PC-9 (cell line): ENCODE measurements at regions not wholly inside any gene's neighbourhood (a gene's known extent, or its start where the extent isn't known, plus 50 kb on each side); places are given as distances from the start of the nearest gene placed in this dataset.

Source experiments
- BruUV-seq: library from RNA; stranded (reverse); fragments of 400-500 nt; replicated peaks from 2 replicates; lab custom pipeline; 2021; lab: Mats Ljungman, UMichigan
- CTCF ChIA-PET: fragments of 300-600 bp; sonication (Branson Sonifier 250); formaldehyde crosslinking; loops from one replicate; lab custom pipeline; 2022; ENCODE audit warnings: antibody characterized with exemption; lab: Charles Lee
- POLR2A ChIA-PET: fragments of 300-600 bp; sonication (Branson Sonifier 250); formaldehyde crosslinking; loops from one replicate; lab custom pipeline; 2022; ENCODE audit warnings: antibody characterized with exemption; ENCODE audit not compliant: unreplicated experiment; lab: Charles Lee
- DNase-seq, 2 experiments: peaks; one replicate each; pipeline versions ENCODE4 v3.0.0 to v3.0.0-alpha.2; 2015 to 2022; ENCODE audit warnings: mixed read lengths in 1 of 2
- H2AFZ ChIP-seq: fragments of 200-600 bp; sonication (generic); 2 replicates; pipeline ENCODE4 v1.8.1; 2017; ENCODE audit warnings: antibody characterized with exemption
- H3F3A ChIP-seq: fragments of 200-600 bp; sonication (generic); 2 replicates; pipeline ENCODE4 v1.8.1; 2017; ENCODE audit warnings: antibody characterized with exemption, mild to moderate bottlenecking, low read depth; ENCODE audit not compliant: insufficient read depth
- H3K27ac ChIP-seq: fragments of 200-600 bp; sonication (generic); 2 replicates; pipeline ENCODE4 v1.6.1; 2016; ENCODE audit warnings: mixed run types
- H3K27me3 ChIP-seq: fragments of 200-600 bp; sonication (generic); 2 replicates; pipeline ENCODE4 v1.6.1; 2016; ENCODE audit warnings: low read depth, mixed run types; ENCODE audit not compliant: insufficient read depth
- H3K36me3 ChIP-seq: fragments of 200-600 bp; sonication (generic); 2 replicates; pipeline ENCODE4 v1.6.1; 2016; ENCODE audit warnings: low read depth, mixed run types
- H3K4me1 ChIP-seq: fragments of 200-600 bp; sonication (generic); replicated peaks from 2 replicates; pipeline ENCODE4 v1.6.1; 2016; ENCODE audit warnings: mixed run types; ENCODE audit not compliant: insufficient read depth
- H3K4me2 ChIP-seq: fragments of 200-600 bp; sonication (generic); 2 replicates; pipeline ENCODE4 v1.6.1; 2017; ENCODE audit warnings: mixed run types
- H3K4me3 ChIP-seq: fragments of 200-600 bp; sonication (generic); 2 replicates; pipeline ENCODE4 v1.6.1; 2016; ENCODE audit warnings: mixed run types
- H3K79me2 ChIP-seq: fragments of 200-600 bp; sonication (generic); 2 replicates; pipeline ENCODE4 v1.6.1; 2017; ENCODE audit warnings: low read depth, mixed run types
- H3K9me2 ChIP-seq: fragments of 200-600 bp; sonication (generic); 2 replicates; pipeline ENCODE4 v1.8.1; 2017; ENCODE audit warnings: mild to moderate bottlenecking; ENCODE audit not compliant: insufficient read depth
- H3K9me3 ChIP-seq: fragments of 200-600 bp; sonication (generic); 2 replicates; pipeline ENCODE4 v1.8.1; 2016; ENCODE audit warnings: low read depth; ENCODE audit not compliant: insufficient read depth
- H4K20me1 ChIP-seq: fragments of 200-600 bp; sonication (generic); 2 replicates; pipeline ENCODE4 v1.8.1; 2017; ENCODE audit not compliant: insufficient read depth
- EZH2 ChIP-seq: fragments of 200-600 bp; sonication (generic); IDR thresholded peaks from 2 replicates; pipeline ENCODE4 v1.8.0; 2017; ENCODE audit warnings: antibody characterized with exemption, low read depth
- intact Hi-C: fragments of 100-400 bp; cut with micrococcal nuclease; formaldehyde crosslinking; loops from one replicate; pipeline ENCODE4 v1.10.0; 2022; ENCODE audit not compliant: unreplicated experiment
- TF ChIP-seq, protein P1 (sequence below): fragments of 200-600 bp; sonication (generic); conservative IDR thresholded peaks from 2 replicates; pipeline ENCODE4 v1.6.1; 2017; ENCODE audit warnings: mixed run types, antibody characterized with exemption, mild to moderate bottlenecking, moderate library complexity

DNA sequence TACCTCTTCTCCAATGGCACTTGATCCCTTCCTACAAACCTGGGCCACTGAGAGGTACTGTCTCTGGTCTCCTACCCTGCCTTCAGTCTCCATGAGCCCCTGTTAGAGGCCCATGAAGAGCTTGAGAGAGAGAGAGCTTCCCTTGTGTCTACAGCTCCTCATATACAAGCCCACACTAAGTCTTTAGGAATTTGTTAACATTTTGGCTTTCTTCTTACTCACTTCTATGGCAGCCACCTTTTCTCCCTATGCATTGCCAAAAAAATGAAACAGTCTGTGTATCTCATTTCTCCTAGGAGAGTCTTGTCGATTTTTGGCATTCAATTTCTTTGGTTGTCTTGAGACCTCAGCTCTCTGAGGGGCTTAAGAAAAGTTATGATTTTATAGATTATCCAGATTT, 90.9 kb upstream of the LNX1 start:
- Histone ChIP-seq H3K36me3 (no peaks in the 10 kb centered on the region), H3K9me3 (no peaks in the 10 kb centered on the region), H3K4me2 (no peak overlapping the region), H2AFZ (no peak overlapping the region), H3K27ac (no peak overlapping the region), H3K4me3 (no peak overlapping the region), H3K27me3 (no peaks in the 10 kb centered on the region), H3K79me2 (no peaks in the 10 kb centered on the region), H3K4me1 (no peaks in the 10 kb centered on the region), H3F3A (no peaks in the 10 kb centered on the region), H4K20me1 (no peaks in the 10 kb centered on the region), H3K9me2 (no peaks in the 10 kb centered on the region)
- intact Hi-C loops: no loop called here
- DNase-seq: no peak
- TF ChIP-seq, protein P1, sequence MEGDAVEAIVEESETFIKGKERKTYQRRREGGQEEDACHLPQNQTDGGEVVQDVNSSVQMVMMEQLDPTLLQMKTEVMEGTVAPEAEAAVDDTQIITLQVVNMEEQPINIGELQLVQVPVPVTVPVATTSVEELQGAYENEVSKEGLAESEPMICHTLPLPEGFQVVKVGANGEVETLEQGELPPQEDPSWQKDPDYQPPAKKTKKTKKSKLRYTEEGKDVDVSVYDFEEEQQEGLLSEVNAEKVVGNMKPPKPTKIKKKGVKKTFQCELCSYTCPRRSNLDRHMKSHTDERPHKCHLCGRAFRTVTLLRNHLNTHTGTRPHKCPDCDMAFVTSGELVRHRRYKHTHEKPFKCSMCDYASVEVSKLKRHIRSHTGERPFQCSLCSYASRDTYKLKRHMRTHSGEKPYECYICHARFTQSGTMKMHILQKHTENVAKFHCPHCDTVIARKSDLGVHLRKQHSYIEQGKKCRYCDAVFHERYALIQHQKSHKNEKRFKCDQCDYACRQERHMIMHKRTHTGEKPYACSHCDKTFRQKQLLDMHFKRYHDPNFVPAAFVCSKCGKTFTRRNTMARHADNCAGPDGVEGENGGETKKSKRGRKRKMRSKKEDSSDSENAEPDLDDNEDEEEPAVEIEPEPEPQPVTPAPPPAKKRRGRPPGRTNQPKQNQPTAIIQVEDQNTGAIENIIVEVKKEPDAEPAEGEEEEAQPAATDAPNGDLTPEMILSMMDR: no peak
- no peak for TF ChIP-seq EZH2
- ChIA-PET CTCF (interaction anchor here (0.6 kb wide), 1 partner anchor 192 kb away, joined by 6 read pairs; no protein-coding TSS in a partner anchor), POLR2A (no interaction called here)
- BruUV-seq: no TSS peak

DNA sequence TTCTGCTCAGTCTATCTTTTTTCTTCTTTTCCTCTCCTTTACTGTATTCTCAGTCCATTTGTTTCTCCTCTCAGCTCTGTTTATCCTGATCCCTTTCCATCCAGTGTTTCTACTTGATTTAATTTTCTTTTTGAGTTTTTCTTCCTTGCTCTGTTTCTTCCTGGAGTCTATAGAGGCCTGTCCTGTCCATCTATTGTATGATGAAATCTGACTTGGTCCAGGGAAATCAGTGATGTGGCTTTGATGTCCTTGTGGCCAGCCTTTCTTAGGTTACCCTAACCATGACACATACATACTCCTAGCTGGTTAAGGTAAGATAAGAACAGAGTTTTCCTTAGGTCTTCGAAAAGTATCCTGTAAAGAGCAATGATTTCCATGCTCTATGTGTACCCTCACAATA, 89.3 kb upstream of the LNX1 start:
- CTCF ChIA-PET: no interaction called here
- Histone ChIP-seq H2AFZ (no peak overlapping the region), H3K79me2 (no peaks in the 10 kb centered on the region), H3K9me2 (no peaks in the 10 kb centered on the region), H3K4me2 (no peak overlapping the region), H3K27me3 (no peaks in the 10 kb centered on the region), H3F3A (no peaks in the 10 kb centered on the region), H3K36me3 (no peaks in the 10 kb centered on the region), H4K20me1 (no peaks in the 10 kb centered on the region), H3K4me3 (no peak overlapping the region), H3K27ac (no peak overlapping the region), H3K4me1 (no peaks in the 10 kb centered on the region), H3K9me3 (no peaks in the 10 kb centered on the region)
- POLR2A ChIA-PET: no interaction called here
- no TSS peak for BruUV-seq
- DNase-seq: no peak
- intact Hi-C loops: no loop called here
- no peak for TF ChIP-seq EZH2
- TF ChIP-seq, protein P1: no peak

DNA sequence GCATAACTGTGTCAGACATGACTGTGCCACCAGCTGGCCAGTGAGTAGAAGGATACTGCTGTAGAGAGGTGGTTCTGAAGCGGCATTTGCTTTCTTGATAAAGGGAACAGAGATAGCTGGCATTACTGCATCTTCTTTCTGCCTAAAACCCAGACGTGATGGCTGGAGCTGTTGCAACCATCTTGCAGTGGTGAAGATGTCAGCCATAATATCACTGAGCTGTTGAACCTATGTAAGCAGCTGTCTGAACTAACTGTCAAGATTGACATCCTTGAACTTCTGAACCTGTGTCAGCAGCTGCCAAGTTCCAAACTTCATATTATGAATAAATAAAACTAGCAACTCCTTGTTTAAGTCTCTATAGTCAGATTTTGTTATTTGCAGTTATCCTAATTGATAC, 88.9 kb upstream of the LNX1 start:
- H3F3A ChIP-seq: no peaks in the 10 kb centered on the region
- no peaks in the 10 kb centered on the region for H3K9me3 ChIP-seq
- BruUV-seq: no TSS peak
- intact Hi-C loops: no loop called here
- no peaks in the 10 kb centered on the region for H3K36me3 ChIP-seq
- no peak overlapping the region for H3K27ac ChIP-seq
- no peak overlapping the region for H3K4me3 ChIP-seq
- H3K4me2 ChIP-seq: no peak overlapping the region
- ChIA-PET POLR2A (no interaction called here), CTCF (no interaction called here)
- H3K9me2 ChIP-seq: no peaks in the 10 kb centered on the region
- H4K20me1 ChIP-seq: no peaks in the 10 kb centered on the region
- H3K27me3 ChIP-seq: no peaks in the 10 kb centered on the region
- no peak overlapping the region for H2AFZ ChIP-seq
- no peak for DNase-seq
- H3K4me1 ChIP-seq: no peaks in the 10 kb centered on the region
- no peaks in the 10 kb centered on the region for H3K79me2 ChIP-seq
- TF ChIP-seq EZH2: no peak
- TF ChIP-seq, protein P1: no peak
